ENCODE measurements at regions not wholly inside any gene's neighbourhood (a gene's known extent, or its start where the extent isn't known, plus 50 kb on each side); places are given as distances from the start of the nearest gene placed in this dataset.

DNA sequence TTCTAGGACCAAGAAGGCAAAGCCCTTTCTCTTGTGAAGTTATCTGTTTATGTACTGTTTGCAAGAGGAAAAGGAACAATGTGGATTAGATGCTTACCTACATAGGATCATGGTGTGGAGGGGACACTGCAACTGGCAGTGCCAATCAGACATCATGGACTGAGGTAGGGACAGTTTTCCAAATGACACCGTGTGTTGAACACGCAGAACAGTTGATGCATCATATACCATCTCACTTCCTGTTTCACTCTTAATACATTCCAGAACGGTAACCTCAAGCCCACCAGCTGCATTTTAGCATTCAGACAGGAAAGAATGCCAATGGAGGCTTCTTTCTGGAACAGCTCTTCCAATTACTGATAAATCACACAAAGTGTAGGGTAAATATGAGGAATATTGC, 397.7 kb upstream of the LMCD1 start:
- DNase-seq (ENCODE audit: insufficient read length, low spot score) = no peak
- no peak for FAIRE-seq
- TF ChIP-seq, protein P1, sequence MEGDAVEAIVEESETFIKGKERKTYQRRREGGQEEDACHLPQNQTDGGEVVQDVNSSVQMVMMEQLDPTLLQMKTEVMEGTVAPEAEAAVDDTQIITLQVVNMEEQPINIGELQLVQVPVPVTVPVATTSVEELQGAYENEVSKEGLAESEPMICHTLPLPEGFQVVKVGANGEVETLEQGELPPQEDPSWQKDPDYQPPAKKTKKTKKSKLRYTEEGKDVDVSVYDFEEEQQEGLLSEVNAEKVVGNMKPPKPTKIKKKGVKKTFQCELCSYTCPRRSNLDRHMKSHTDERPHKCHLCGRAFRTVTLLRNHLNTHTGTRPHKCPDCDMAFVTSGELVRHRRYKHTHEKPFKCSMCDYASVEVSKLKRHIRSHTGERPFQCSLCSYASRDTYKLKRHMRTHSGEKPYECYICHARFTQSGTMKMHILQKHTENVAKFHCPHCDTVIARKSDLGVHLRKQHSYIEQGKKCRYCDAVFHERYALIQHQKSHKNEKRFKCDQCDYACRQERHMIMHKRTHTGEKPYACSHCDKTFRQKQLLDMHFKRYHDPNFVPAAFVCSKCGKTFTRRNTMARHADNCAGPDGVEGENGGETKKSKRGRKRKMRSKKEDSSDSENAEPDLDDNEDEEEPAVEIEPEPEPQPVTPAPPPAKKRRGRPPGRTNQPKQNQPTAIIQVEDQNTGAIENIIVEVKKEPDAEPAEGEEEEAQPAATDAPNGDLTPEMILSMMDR (IDR thresholded peaks at IDR 0.05; ENCODE audit: insufficient read depth, missing control alignments) = no peak

DNA sequence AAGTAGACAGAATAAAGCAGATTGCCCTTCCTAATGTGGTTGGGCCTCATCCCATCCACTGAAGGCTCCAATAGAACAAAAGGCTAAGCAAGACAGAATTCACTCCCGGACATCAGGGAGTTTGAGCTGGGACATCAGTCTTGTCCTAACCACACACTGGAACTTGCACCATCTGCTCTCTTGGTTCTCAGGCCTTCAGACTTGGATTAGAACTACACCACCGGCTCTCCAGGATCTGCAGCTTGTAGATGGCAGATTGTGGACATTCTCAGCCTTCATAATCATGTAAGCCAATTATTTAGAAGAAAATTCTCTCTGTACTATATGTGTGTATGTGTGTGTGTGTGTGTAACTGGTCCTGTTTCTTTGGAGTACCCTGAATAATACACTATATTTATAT, 394.7 kb upstream of the LMCD1 start:
- TF ChIP-seq, protein P1 (IDR thresholded peaks at IDR 0.05; ENCODE audit: insufficient read depth, missing control alignments) = no peak
- DNase-seq (ENCODE audit: insufficient read length, low spot score) = no peak
- no peak for FAIRE-seq

DNA sequence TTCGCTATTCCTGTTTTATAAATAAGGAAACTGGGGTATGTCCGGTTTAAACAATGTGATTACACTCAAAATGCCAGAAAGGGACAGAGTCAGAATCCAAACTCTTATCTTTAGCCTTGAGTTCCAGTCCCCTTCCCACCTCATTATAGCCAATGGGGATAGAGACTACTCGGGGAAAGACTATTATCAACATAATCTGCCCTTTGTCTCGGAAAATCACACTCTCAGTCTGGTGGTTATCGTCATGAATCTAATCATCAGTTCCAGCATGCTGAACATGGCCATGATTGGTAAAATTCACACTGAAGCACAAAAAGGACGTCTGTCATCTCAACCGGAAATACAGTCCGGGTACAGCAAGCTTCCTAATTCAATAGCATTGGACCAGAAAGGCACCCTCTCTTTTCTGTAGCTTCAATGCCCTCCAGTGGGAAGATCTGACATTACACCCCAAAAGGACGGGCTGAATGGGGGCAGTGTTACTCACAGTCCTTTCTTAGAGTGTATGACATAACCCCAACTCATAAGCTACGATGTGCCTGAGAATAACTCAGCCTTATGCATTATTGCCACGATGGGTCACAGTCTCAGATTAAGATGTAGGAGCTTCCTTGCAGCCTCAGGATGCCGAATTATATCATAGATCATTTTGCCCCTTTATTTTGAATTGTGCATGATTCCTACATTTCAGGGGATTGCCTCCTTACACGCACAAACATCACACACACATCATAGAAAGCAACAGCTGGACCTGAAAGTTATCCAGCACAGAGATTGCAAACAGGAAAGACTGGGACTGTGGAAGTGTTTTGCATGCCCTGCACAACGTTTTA, 390.4 kb upstream of the LMCD1 start:
- FAIRE-seq (peak; percentile 96), DNase-seq (ENCODE audit: insufficient read length, low spot score) (no peak)
- TF ChIP-seq, protein P1 (IDR thresholded peaks at IDR 0.05; ENCODE audit: insufficient read depth, missing control alignments) = peak; percentile 90

DNA sequence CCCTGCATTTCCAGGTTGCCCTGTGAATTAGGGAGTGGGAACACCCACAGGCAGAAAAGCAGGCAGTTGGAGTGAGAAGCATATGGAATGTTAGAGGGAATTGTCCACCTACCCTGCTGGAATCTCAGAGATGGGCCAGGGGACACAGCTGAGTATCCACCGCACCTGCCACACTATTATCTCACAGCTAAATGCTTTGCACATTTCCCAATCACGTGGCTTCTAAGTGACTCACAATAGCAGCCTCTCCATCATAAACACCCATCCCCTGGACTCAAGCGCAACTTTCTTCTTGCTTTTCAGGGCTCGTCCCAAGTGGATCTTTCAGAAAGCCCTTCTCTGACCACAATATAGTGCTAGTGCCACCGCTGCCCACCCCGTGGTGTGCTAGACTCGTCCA, 389.0 kb upstream of the LMCD1 start:
- DNase-seq (ENCODE audit: insufficient read length, low spot score) (no peak), FAIRE-seq (no peak)
- TF ChIP-seq, protein P1 (IDR thresholded peaks at IDR 0.05; ENCODE audit: insufficient read depth, missing control alignments) = no peak

DNA sequence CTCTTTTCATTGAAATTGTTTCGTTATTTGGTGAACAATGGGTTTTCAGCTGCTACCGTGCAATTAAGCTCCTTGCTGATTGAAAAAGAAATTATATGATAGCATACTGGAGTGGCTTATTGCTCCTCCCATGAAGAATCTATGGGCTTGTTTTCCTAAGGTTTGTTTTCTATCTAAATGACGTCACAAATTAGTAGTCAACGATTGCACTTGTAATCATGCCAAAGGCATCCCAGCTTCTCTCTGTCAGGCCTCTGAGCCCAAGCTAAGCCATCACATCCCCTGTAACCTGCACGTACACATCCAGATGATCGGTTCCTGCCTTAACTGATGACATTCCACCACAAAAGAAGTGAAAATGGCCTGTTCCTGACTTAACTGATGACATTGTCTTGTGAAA, 388.0 kb upstream of the LMCD1 start:
- no peak for FAIRE-seq
- no peak for DNase-seq (ENCODE audit: insufficient read length, low spot score)
- TF ChIP-seq, protein P1 (IDR thresholded peaks at IDR 0.05; ENCODE audit: insufficient read depth, missing control alignments) = no peak

DNA sequence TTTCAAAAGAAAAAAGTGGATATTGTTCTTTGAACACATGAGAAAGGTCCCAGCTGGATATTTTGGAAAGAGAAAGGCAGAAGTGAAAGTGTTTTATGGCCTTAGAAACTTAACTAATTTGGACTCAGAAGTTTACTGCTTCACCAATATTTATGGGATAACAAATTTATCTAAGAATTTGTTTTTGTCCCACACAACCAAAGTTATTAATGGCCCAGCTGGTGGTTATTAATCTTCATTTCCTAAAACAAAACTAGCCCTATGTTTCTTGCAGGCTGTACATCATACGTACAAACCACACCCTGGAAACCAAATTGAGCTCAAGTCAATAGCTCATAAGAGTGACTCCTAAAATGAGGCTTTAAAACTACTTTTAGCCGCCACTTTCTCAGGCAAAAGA, 372.9 kb upstream of the LMCD1 start:
- TF ChIP-seq, protein P1 (IDR thresholded peaks at IDR 0.05; ENCODE audit: insufficient read depth, missing control alignments) = no peak

DNA sequence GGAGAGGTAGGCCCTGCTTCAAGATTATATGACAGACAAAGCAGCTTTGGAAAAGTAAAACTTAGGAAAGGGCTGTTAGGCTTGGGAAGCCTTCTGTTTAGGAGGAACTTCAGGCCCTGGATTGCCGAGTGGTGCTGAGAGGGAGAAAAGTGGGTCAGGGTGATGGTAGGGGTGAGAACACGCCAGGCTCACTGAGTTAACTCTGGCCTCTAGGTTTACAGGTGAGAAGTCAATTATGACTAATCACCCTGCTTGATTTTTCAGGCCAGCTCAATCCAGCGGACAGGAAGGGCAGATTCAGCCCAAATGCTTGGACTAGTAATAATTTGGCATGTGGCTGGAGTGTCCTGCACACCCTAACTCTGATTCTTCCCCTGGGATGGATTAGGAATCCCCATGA, 365.1 kb upstream of the LMCD1 start:
- no peak for FAIRE-seq
- DNase-seq (ENCODE audit: insufficient read length, low spot score) = no peak
- TF ChIP-seq, protein P1 (IDR thresholded peaks at IDR 0.05; ENCODE audit: insufficient read depth, missing control alignments) = no peak

More for the DNA sequence above, 372.9 kb upstream of the LMCD1 start:
- no peak for FAIRE-seq
- no peak for DNase-seq (ENCODE audit: insufficient read length, low spot score)
